Spleen (tissue), 11 donors: ENCODE measurements at regions not wholly inside any gene's neighbourhood (a gene's known extent, or its start where the extent isn't known, plus 50 kb on each side); places are given as distances from the start of the nearest gene placed in this dataset.

Experiments used
- DNase-seq: peaks from one replicate; pipeline ENCODE4 v3.0.0-alpha.2; 2020
- H3K27ac ChIP-seq, 8 donors: fragments of 200-600 bp; sonication (generic) in 7 of 8; 1 replicate in 4 of 8; 2 replicates in 4 of 8; pipeline versions ENCODE4 v1.5.0 to v1.8.0; 2016 to 2021; ENCODE audit warnings: inconsistent platforms in 4 of 8, mild to moderate bottlenecking in 4 of 8, moderate library complexity in 1 of 8
- H3K27me3 ChIP-seq, 7 donors: fragments of 200-600 bp; sonication (generic) in 6 of 7; replicated peaks in 1 of 7; 1 replicate in 4 of 7; 2 replicates in 3 of 7; pipeline versions ENCODE4 v1.5.0 to v1.8.0; 2016 to 2021; ENCODE audit warnings: inconsistent platforms in 3 of 7, mild to moderate bottlenecking in 1 of 7
- H3K36me3 ChIP-seq, 6 donors: fragments of 200-600 bp; sonication (generic) in 5 of 6; 1 replicate in 4 of 6; 2 replicates in 2 of 6; pipeline versions ENCODE4 v1.5.0 to v1.8.0; 2016 to 2021; ENCODE audit warnings: inconsistent platforms in 2 of 6
- H3K4me1 ChIP-seq, 6 donors: fragments of 200-600 bp; sonication (generic) in 5 of 6; 1 replicate in 3 of 6; 2 replicates in 3 of 6; pipeline versions ENCODE4 v1.5.0 to v1.8.0; 2016 to 2021; ENCODE audit warnings: inconsistent platforms in 3 of 6
- H3K4me3 ChIP-seq, 8 donors: fragments of 200-600 bp; sonication (generic) in 7 of 8; 1 replicate in 4 of 8; 2 replicates in 4 of 8; pipeline versions ENCODE4 v1.5.0 to v1.8.0; 2016 to 2021; ENCODE audit warnings: inconsistent platforms in 4 of 8, mild to moderate bottlenecking in 4 of 8, moderate library complexity in 2 of 8
- H3K9me3 ChIP-seq, 8 donors: fragments of 200-600 bp; sonication (generic) in 7 of 8; 1 replicate in 4 of 8; 2 replicates in 4 of 8; pipeline versions ENCODE4 v1.5.0 to v1.8.0; 2016 to 2021; ENCODE audit warnings: inconsistent platforms in 4 of 8
- CTCF ChIP-seq, 11 experiments: fragments of 200-600 bp in 7 of 11; fragments of 450-650 bp in 4 of 11; sonication (generic) in 4 of 11; IDR thresholded peaks in 8 of 11; conservative IDR thresholded peaks in 3 of 11; 1 replicate in 7 of 11; 2 replicates in 4 of 11; pipeline versions ENCODE4 v1.4.0 to v1.8.0; 2016 to 2021; ENCODE audit warnings: antibody characterized with exemption in 11 of 11, inconsistent platforms in 4 of 11, mild to moderate bottlenecking in 1 of 11
- POLR2A ChIP-seq, 3 donors: fragments of 450-650 bp; IDR thresholded peaks; one replicate each; pipeline ENCODE4 v1.5.1; 2017; ENCODE audit warnings: antibody characterized with exemption in 3 of 3, mild to moderate bottlenecking in 1 of 3
- POLR2AphosphoS5 ChIP-seq, 3 donors: sonication (generic); formaldehyde crosslinking; IDR thresholded peaks; one replicate each; pipeline ENCODE4 v1.5.1; 2017; ENCODE audit warnings: antibody characterized with exemption in 3 of 3
- WGBS, 5 donors: extraction: QIAGEN DNeasy Blood & Tissue Kit in 3 of 5; methylation state at CpG; one replicate each; pipeline versions ENCODE4 v1.1.5 to v1.1.7; 2013 to 2018; 5-methylcytosine and 5-hydroxymethylcytosine counted together
- intact Hi-C: fragments of 100-400 bp; cut with DNase I; formaldehyde crosslinking; loops from one replicate; pipeline ENCODE4 v1.15.0; 2023; ENCODE audit warnings: low total_unique reads
- donor health status: healthy with polysubstance abuse.
- donor health status: DM: no; HTN: no; CAD: no; lungs with moderate emphysema.
- donor health status: DM: no; HTN: no; CAD: no.
- donor health status: Bipolar disorder and iron deficiency.
- donor health status: healthy.
- donor health status: DM: no; HTN: no; CAD: no.
- donor health status: DM: yes; HTN: yes; CAD: no.

GRCh38 chr17:33398386-33398785 lies 105.3 kb upstream of the ASIC2 start:
- Histone ChIP-seq H3K4me1 (no peaks in the 10 kb centered on the region), H3K9me3 (no peaks in the 10 kb centered on the region), H3K36me3 (no peaks in the 10 kb centered on the region), H3K4me3 (no peak overlapping the region), H3K27me3 (peaks cover 0 to 13% (median 0%) of the 10 kb centered on the region in 7 donors), H3K27ac (no peak overlapping the region)
- DNase-seq: no peak
- intact Hi-C loops: no loop called here
- WGBS, 5 donors: 89 to 100% (median 97%) methylated on average over 1 of the region's 1 CpG
- TF ChIP-seq POLR2A (IDR thresholded peaks at IDR 0.05) (no peak), POLR2AphosphoS5 (IDR thresholded peaks at IDR 0.05) (no peak)

- no peaks in the 10 kb centered on the region for H3K4me1 ChIP-seq
- no peak overlapping the region for H3K27ac ChIP-seq
- H3K4me3 ChIP-seq: no peak overlapping the region
- no peaks in the 10 kb centered on the region for H3K9me3 ChIP-seq
- no peak for TF ChIP-seq POLR2AphosphoS5 (IDR thresholded peaks at IDR 0.05)
- no peak for TF ChIP-seq POLR2A (IDR thresholded peaks at IDR 0.05)
- TF ChIP-seq CTCF (IDR thresholded peaks at IDR 0.05 in 8 of 11, conservative IDR thresholded peaks at IDR 0.05 in 3 of 11): no peak
- H3K27me3 ChIP-seq: peaks cover 0 to 18% (median 0%) of the 10 kb centered on the region in 7 donors
- no peak for DNase-seq
- intact Hi-C loops: no loop called here
- H3K36me3 ChIP-seq: no peaks in the 10 kb centered on the region
- WGBS, 5 donors: 82 to 93% (median 88%) methylated on average over 2 of the region's 2 CpGs
These were observed 108.2 kb upstream of the ASIC2 start for GRCh38 chr17:33401249-33401648.

GRCh38 chr17:33403194-33403593 lies 110.1 kb upstream of the ASIC2 start:
- intact Hi-C loops: no loop called here
- no peak for DNase-seq
- no peak for TF ChIP-seq CTCF (IDR thresholded peaks at IDR 0.05 in 8 of 11, conservative IDR thresholded peaks at IDR 0.05 in 3 of 11)
- no peak for TF ChIP-seq POLR2A (IDR thresholded peaks at IDR 0.05)
- no peak for TF ChIP-seq POLR2AphosphoS5 (IDR thresholded peaks at IDR 0.05)
- Histone ChIP-seq H3K27me3 (peaks cover 0 to 18% (median 0%) of the 10 kb centered on the region in 7 donors), H3K27ac (no peak overlapping the region), H3K4me1 (no peaks in the 10 kb centered on the region), H3K9me3 (no peaks in the 10 kb centered on the region), H3K36me3 (no peaks in the 10 kb centered on the region), H3K4me3 (no peak overlapping the region)

GRCh38 chr17:33404070-33404819 lies 111.2 kb upstream of the ASIC2 start:
- Histone ChIP-seq H3K27me3 (peaks cover 0 to 18% (median 0%) of the 10 kb centered on the region in 7 donors), H3K4me3 (no peak overlapping the region), H3K36me3 (no peaks in the 10 kb centered on the region), H3K27ac (no peak overlapping the region), H3K9me3 (no peaks in the 10 kb centered on the region), H3K4me1 (no peaks in the 10 kb centered on the region)
- 69 to 88% (median 77%) methylated on average over 4 of the region's 4 CpGs for WGBS, 5 donors
- DNase-seq: no peak
- TF ChIP-seq POLR2AphosphoS5 (IDR thresholded peaks at IDR 0.05) (no peak), POLR2A (IDR thresholded peaks at IDR 0.05) (no peak), CTCF (IDR thresholded peaks at IDR 0.05 in 8 of 11, conservative IDR thresholded peaks at IDR 0.05 in 3 of 11) (no peak)
- intact Hi-C loops: no loop called here
